C4-2B (cell line): ENCODE measurements at regions not wholly inside any gene's neighbourhood (a gene's known extent, or its start where the extent isn't known, plus 50 kb on each side); places are given as distances from the start of the nearest gene placed in this dataset.

ENCODE experiments used
- H3K27ac ChIP-seq: fragments of 450-650 bp; 2 replicates; pipeline ENCODE4 v1.5.1; 2017
- CTCF ChIP-seq: fragments of 450-650 bp; conservative IDR thresholded peaks from 2 replicates; pipeline ENCODE4 v1.5.1; 2017; ENCODE audit warnings: mild to moderate bottlenecking
- ZFX ChIP-seq: fragments of 450-650 bp; IDR thresholded peaks from 2 replicates; pipeline ENCODE4 v1.6.1; 2017

- TF ChIP-seq CTCF (no peak), ZFX (no peak)
- H3K27ac ChIP-seq = no peak overlapping the region
Observed at GRCh38 chr12:105983622-105984320, 155.0 kb downstream of the NUAK1 start.

- no peak overlapping the region for H3K27ac ChIP-seq
- TF ChIP-seq CTCF = no peak
- no peak for TF ChIP-seq ZFX
Observed at GRCh38 chr12:105985383-105985782, 153.4 kb downstream of the NUAK1 start.

GRCh38 chr12:105986779-105987684 is 151.7 kb downstream of the NUAK1 start:
- TF ChIP-seq ZFX (no peak), CTCF (no peak)
- no peak overlapping the region for H3K27ac ChIP-seq

GRCh38 chr12:105987685-105988035 is 151.1 kb downstream of the NUAK1 start:
- no peak for TF ChIP-seq CTCF
- TF ChIP-seq ZFX = no peak
- H3K27ac ChIP-seq = no peak overlapping the region

GRCh38 chr12:105992849-105993740 is 145.7 kb downstream of the NUAK1 start:
- no peak for TF ChIP-seq CTCF
- TF ChIP-seq ZFX = no peak
- no peak overlapping the region for H3K27ac ChIP-seq

GRCh38 chr12:105993766-105994555 is 144.8 kb downstream of the NUAK1 start:
- TF ChIP-seq ZFX (no peak), CTCF (no peak)

More at GRCh38 chr12:105993766-105994555, 144.8 kb downstream of the NUAK1 start:
- H3K27ac ChIP-seq = no peak overlapping the region
